HT-29 (cell line): ENCODE measurements at regions not wholly inside any gene's neighbourhood (a gene's known extent, or its start where the extent isn't known, plus 50 kb on each side); places are given as distances from the start of the nearest gene placed in this dataset.
A peak's percentile ranks its signal among the peaks of the same experiment; 100 is the strongest.
"Not testable (repeated sequence)": the region's sequence is repeated elsewhere in the genome, so short reads cannot be mapped to it uniquely, and the experiment has no call there.

Experiments
- DNase-seq: peaks from one replicate; pipeline ENCODE4 v3.0.0-alpha.2; 2015; ENCODE audit warnings: low spot score

GRCh38 chr10:62496925-62497324 is 122.8 kb downstream of the ZNF365 start:
- no peak for DNase-seq

DNA sequence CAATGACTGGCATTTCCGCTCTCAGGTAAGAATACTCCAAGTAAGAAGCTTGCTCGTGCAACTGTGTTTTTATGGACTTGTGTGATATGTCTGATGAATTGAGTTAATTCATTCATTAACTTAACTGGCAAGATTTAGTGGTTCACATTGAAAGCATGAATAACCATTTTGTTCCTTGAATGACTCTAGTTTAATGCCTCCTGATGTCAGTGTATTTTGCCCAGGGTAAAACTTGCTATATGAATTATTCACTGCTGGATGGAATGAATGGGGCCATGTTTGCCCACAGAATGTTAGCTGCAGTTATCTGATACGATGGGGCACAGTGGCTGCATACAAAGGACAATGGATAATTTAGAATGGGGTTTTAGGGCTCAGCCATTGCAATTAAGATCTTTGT is 124.1 kb downstream of the ZNF365 start:
- no peak for DNase-seq

- DNase-seq, result not testable (repeated sequence)
These were observed 125.9 kb downstream of the ZNF365 start for GRCh38 chr10:62500116-62500515.

DNA sequence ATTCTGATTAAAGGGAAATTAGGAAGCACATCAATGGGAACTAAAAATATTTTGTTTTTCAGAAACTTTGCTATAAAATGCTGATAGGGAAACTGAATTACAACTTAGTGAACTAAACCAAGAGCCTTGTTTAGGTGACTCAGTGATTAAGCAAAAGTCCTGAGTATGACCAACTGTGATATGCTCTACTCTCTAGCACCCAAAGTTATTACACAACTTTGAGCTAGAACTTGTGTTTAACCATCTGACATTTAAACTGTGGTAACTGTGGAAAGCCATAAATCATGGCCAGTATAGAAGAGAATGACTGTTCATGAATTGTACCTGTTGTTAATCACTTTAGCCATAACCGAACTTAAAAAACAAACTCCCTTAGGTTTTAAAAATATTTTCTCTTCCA is 127.4 kb downstream of the ZNF365 start:
- DNase-seq, result no peak

GRCh38 chr10:62502995-62503613 is 128.9 kb downstream of the ZNF365 start:
- no peak for DNase-seq

DNA sequence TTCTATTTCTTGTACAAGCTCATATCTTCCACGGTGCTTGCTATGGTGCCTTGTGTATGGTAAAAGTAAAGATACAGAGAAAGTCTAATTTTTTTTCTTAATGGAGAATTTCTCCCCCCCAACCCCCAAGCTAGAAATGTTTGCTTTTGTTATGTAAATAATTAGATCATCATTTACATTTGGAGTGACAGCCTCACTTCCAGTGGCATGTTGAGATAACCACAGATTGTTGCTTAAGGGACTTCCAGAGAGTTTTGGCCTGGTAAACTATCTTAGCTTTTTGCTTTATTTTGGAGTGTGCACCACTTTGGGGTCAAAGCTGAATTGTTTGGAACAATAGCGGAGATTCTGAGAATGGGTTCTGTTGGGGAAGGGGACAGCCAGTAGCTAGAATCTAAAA is 129.7 kb downstream of the ZNF365 start:
- no peak for DNase-seq

DNA sequence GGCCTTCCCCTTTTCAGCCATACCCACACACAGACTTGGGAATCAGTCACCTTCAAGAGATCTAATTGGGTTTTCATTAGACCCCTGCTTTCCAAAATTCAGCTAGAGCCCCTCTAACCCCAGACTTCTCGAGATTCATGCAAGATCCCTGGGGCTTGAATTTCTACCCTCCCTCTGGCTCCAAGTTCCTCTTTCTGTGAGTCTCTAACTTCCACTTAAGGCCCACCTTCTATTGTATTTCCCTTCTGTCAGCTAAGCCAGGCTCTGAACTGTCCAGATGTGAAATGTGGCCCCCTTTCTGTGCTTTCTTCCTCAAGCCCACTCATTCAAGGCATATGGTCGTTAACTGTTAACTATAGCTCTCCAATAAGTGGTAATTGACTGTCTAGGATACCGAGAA is 132.2 kb downstream of the ZNF365 start:
- no peak for DNase-seq

GRCh38 chr10:62511238-62511637 is 137.1 kb downstream of the ZNF365 start:
- DNase-seq, result no peak

GRCh38 chr10:62511656-62512055 is 137.5 kb downstream of the ZNF365 start:
- DNase-seq, result no peak

DNA sequence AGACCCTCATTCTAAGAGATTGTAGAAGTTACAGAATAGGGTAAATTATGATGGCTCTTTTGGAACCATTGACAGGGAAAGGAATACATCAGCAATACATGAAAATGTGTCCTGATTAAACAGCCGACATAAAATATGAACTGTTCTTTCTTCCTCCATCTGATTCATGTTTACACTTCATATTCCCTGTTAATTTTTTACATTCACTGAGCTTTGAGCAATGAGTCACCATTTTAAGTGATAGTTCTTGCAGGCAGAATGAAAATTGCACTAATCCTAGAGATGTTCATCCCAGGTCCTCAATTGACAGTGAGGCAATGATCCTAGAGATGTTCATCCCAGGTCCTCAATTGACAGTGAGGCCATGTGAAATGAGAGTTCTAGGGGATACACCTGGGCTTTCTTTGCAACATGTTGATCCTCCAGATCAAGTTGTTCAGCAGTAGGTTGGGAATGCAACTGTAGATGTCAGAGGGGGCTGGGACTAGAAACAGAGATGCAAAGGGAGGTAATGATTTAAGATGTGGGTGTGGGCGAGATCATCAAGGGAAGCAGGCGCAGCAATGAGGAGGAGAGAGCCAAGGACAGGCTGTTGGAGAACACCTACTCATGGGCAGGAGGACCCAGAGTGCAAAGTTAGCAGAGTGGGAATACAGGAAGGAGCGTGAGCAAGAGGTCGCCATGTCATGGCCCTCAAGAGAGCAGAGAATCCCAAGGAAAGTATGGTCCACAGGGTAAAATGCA is 138.7 kb downstream of the ZNF365 start:
- DNase-seq, result peak; percentile 48

DNA sequence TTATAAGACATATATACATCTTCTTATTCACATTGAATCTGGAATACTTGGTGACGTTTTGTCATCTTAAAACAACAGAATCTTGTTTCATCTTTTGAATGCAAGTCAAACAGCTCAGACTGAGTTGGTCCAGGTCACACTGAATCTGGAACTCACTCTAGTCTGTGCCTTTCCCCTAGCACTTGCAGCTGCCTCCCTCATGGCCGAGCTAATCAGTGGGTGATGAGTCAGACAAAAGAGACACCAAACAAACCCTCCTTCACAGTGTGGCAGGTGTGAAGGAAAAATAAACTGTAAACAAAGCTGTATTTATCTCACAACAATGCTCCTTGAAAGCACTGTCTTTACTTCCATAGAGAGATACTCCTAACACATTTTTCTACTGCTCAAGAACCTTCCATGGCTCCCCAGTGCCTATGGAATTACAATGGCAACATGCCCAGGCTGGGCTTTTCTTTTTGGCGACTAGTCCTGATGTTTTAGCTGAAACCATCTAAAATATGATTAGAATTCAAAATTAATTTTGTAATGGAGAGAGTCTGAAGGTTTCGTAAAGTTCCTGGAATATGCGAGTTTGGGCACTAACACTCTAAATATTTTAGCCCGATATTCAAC is 140.0 kb downstream of the ZNF365 start:
- no peak for DNase-seq

- DNase-seq, result no peak
These were observed 143.1 kb downstream of the ZNF365 start for GRCh38 chr10:62517252-62517651.

DNA sequence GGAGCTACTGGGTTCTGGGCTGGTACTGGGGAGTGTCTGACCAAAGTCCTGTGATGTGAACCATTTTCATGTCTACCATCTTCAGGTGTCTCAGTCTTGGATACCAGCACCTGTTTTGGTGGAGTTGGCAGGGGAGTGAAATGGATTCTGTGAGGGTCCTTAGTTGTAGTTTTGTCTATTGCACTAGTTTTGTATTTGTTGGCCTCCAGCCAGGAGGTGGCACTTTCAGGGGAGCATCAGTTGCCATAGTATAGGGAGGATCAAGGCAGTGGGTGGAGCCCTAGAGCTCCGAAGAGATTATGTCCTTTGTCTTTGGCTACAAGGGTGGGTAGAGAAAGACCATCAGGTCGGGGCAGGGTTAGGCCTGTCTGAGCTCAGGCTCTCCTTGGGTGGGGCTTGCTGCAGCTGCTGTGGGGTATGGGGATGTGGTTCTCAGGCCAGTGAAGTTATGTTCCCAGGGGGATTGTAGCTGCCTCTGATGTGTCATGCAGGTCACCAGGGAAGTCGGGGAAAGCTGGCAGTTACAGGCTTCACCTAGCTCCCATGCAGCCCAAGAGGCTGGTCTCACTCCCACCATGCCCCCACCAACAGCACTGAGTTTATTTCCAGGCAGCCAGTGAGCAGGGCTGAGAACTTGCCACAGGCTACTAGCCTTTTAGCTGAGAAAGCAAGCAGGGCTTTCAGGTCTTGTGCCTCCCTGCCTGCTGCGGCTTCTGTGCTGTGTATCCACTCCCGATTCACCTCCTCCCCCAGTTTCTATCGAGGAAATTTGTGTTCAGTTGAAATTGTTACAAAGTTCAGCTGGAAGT is 153.1 kb downstream of the ZNF365 start:
- peak; percentile 3 for DNase-seq

DNA sequence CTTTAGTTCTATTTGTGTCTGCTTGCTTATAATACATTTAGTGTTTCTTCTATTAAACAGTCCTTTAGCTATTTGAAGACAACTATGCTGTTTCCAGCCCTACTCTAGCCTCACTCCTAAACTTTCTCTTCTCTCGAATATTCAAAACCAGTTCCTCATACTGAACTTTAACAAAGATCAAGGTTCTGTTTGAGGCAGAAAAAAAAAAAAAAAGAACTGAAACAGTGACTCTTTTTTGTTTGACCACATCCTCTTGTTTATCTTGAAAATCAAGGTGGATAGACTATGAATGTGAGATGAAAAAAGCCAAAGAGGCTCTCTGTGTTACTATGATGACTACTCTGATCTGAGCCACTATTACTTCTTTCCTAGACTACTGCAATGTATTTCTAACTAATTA is 154.3 kb downstream of the ZNF365 start:
- DNase-seq, result peak; percentile 38

GRCh38 chr10:62529396-62529795 is 155.2 kb downstream of the ZNF365 start:
- DNase-seq, result no peak

- no peak for DNase-seq
These were observed 159.9 kb downstream of the ZNF365 start for GRCh38 chr10:62534031-62534430.

DNA sequence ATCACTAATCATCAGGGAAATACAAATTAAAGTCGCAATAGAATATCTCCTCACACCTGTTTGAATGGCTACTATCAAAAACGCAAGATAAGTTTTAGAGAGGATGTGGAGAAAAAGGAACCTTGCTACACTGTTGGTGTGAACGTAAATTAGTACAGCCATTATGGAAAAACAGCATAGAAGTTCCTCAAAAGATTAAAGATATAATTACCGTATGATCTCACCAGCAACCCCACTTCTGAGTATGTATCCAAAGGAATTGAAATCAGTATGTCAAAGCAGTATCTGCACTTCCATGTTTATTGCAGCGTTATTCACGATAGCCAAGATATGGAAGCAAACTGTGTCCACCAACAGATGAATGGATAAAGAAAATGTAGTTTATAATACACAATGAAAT is 164.4 kb downstream of the ZNF365 start:
- no peak for DNase-seq

DNA sequence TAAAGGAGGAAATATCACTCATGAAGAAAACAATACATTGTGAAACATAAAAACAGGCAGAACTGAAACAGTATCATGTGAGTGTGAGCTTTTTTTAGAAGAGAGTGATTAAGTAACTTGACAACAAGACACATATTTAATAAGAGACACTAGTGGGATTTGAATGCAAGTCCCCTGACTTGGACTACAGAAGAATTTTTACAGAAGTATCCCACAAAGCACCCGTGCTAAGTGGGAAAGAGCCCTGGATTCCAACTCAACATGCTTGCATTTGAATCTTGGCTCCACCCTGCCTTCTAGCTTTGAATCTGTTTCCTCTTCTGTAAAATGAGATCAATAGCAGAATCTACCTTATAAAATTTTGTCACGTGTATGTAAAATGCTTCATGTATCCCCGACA is 166.2 kb downstream of the ZNF365 start:
- DNase-seq, result no peak

GRCh38 chr10:62541811-62542210 is 167.6 kb downstream of the ZNF365 start:
- no peak for DNase-seq

GRCh38 chr10:62543571-62544355 is 169.6 kb downstream of the ZNF365 start:
- no peak for DNase-seq
